ENCODE measurements at regions not wholly inside any gene's neighbourhood (a gene's known extent, or its start where the extent isn't known, plus 50 kb on each side); places are given as distances from the start of the nearest gene placed in this dataset.
"Not testable (repeated sequence)": the region's sequence is repeated elsewhere in the genome, so short reads cannot be mapped to it uniquely, and the experiment has no call there.

GRCh38 chr20:22106308-22106938 is 401.0 kb downstream of the PAX1 start:
- DNase-seq (ENCODE audit: low read depth in 4 of 4, low spot score in 3 of 4) = peak in 3 of 4 donors; percentile 7 to 43 (median 35)

- no peak for DNase-seq (ENCODE audit: low read depth in 4 of 4, low spot score in 3 of 4)
Measured at GRCh38 chr20:22101606-22102005, 396.1 kb downstream of the PAX1 start.

- no peak for DNase-seq (ENCODE audit: low read depth in 4 of 4, low spot score in 3 of 4)
Measured at GRCh38 chr20:22100686-22101085, 395.2 kb downstream of the PAX1 start.

- DNase-seq (ENCODE audit: low read depth in 4 of 4, low spot score in 3 of 4) = no peak
Measured at GRCh38 chr20:22099348-22099747, 393.9 kb downstream of the PAX1 start.

GRCh38 chr20:22098511-22098910 is 393.0 kb downstream of the PAX1 start:
- DNase-seq (ENCODE audit: low read depth in 4 of 4, low spot score in 3 of 4) = no peak

GRCh38 chr20:22093122-22093521 is 387.7 kb downstream of the PAX1 start:
- no peak for DNase-seq (ENCODE audit: low read depth in 4 of 4, low spot score in 3 of 4)

GRCh38 chr20:22088882-22089281 is 383.4 kb downstream of the PAX1 start:
- no peak for DNase-seq (ENCODE audit: low read depth in 4 of 4, low spot score in 3 of 4)

- no peak for DNase-seq (ENCODE audit: low read depth in 4 of 4, low spot score in 3 of 4)
Measured at GRCh38 chr20:22080985-22081384, 375.5 kb downstream of the PAX1 start.

GRCh38 chr20:22074635-22075034 is 369.2 kb downstream of the PAX1 start:
- no peak for DNase-seq (ENCODE audit: low read depth in 4 of 4, low spot score in 3 of 4)

GRCh38 chr20:22071841-22072240 is 366.4 kb downstream of the PAX1 start:
- DNase-seq (ENCODE audit: low read depth in 4 of 4, low spot score in 3 of 4) = no peak

- no peak for DNase-seq (ENCODE audit: low read depth in 4 of 4, low spot score in 3 of 4)
Measured at GRCh38 chr20:22070610-22071058, 365.2 kb downstream of the PAX1 start.

- no peak for DNase-seq (ENCODE audit: low read depth in 4 of 4, low spot score in 3 of 4)
Measured at GRCh38 chr20:22063753-22064152, 358.3 kb downstream of the PAX1 start.

- no peak for DNase-seq (ENCODE audit: low read depth in 4 of 4, low spot score in 3 of 4)
Measured at GRCh38 chr20:22062874-22063273, 357.4 kb downstream of the PAX1 start.

- DNase-seq (ENCODE audit: low read depth in 4 of 4, low spot score in 3 of 4) = no peak
Measured at GRCh38 chr20:22060610-22061009, 355.1 kb downstream of the PAX1 start.

- DNase-seq (ENCODE audit: low read depth in 4 of 4, low spot score in 3 of 4) = no peak
Measured at GRCh38 chr20:22058746-22059145, 353.3 kb downstream of the PAX1 start.

GRCh38 chr20:22055981-22056380 is 350.5 kb downstream of the PAX1 start:
- DNase-seq (ENCODE audit: low read depth in 4 of 4, low spot score in 3 of 4) = no peak

- DNase-seq (ENCODE audit: low read depth in 4 of 4, low spot score in 3 of 4) = no peak
Measured at GRCh38 chr20:22052025-22052650, 346.7 kb downstream of the PAX1 start.

GRCh38 chr20:22045956-22046507 is 340.6 kb downstream of the PAX1 start:
- DNase-seq (ENCODE audit: low read depth in 4 of 4, low spot score in 3 of 4) = not testable (repeated sequence)

- no peak for DNase-seq (ENCODE audit: low read depth in 4 of 4, low spot score in 3 of 4)
Measured at GRCh38 chr20:22027423-22027822, 322.0 kb downstream of the PAX1 start.

GRCh38 chr20:22020201-22020600 is 314.7 kb downstream of the PAX1 start:
- no peak for DNase-seq (ENCODE audit: low read depth in 4 of 4, low spot score in 3 of 4)

GRCh38 chr20:22008456-22008855 is 303.0 kb downstream of the PAX1 start:
- no peak for DNase-seq (ENCODE audit: low read depth in 4 of 4, low spot score in 3 of 4)

- no peak for DNase-seq (ENCODE audit: low read depth in 4 of 4, low spot score in 3 of 4)
Measured at GRCh38 chr20:22006306-22006705, 300.8 kb downstream of the PAX1 start.
